ENCODE measurements at regions not wholly inside any gene's neighbourhood (a gene's known extent, or its start where the extent isn't known, plus 50 kb on each side); places are given as distances from the start of the nearest gene placed in this dataset.
"Not testable (repeated sequence)": the region's sequence is repeated elsewhere in the genome, so short reads cannot be mapped to it uniquely, and the experiment has no call there.

DNA sequence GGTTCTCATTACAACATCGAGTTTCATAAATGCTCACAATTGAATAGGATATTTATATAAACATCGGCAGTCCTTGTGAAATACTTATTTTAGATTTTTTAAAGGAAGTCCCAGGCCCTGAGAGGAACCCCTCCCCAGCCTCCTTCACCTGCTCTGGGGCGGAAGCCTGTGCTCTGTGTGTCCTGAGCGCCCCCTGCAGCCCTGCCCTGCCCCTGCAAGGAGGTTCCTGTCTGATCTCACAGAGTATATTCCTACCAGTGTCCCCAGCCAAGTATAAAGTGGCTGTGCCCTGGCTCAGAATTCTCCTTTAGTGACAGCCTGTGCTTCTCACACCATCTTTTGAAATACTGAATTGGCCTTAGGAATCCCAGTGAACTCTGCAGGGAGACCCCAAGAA lies 659.5 kb downstream of the TMEM121 start:
- intact Hi-C loops (cut with DNase I; ENCODE audit: low total_unique reads), result no loop called here
- in situ Hi-C loops (cut with MboI; ENCODE audit: low pct_ligation_motif_present in 1 of 4, low pct_unique_long_range_greater_than_20kb in 1 of 4, low sequenced_read_pairs in 3 of 4), result no loop called here
- peak; percentile 41 for DNase-seq
- TF ChIP-seq, protein P1, sequence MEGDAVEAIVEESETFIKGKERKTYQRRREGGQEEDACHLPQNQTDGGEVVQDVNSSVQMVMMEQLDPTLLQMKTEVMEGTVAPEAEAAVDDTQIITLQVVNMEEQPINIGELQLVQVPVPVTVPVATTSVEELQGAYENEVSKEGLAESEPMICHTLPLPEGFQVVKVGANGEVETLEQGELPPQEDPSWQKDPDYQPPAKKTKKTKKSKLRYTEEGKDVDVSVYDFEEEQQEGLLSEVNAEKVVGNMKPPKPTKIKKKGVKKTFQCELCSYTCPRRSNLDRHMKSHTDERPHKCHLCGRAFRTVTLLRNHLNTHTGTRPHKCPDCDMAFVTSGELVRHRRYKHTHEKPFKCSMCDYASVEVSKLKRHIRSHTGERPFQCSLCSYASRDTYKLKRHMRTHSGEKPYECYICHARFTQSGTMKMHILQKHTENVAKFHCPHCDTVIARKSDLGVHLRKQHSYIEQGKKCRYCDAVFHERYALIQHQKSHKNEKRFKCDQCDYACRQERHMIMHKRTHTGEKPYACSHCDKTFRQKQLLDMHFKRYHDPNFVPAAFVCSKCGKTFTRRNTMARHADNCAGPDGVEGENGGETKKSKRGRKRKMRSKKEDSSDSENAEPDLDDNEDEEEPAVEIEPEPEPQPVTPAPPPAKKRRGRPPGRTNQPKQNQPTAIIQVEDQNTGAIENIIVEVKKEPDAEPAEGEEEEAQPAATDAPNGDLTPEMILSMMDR (IDR thresholded peaks at IDR 0.05), result peak in 1 of 5 experiments; percentile 26
- TF ChIP-seq EP300 (IDR thresholded peaks at IDR 0.05; ENCODE audit: low read depth), result no peak
- Histone ChIP-seq H3K27me3 (peaks cover 4% of the 10 kb centered on the region), H3K4me3 (no peak overlapping the region), H3K4me1 (no peaks in the 10 kb centered on the region), H3K27ac (no peak overlapping the region), H3K36me3 (no peaks in the 10 kb centered on the region), H3K9me3 (no peaks in the 10 kb centered on the region)
- WGBS, 2 donors (ENCODE audit: low coverage in 1 of 2), result 43 to 69% methylated on average over 2 to 4 of the region's 4 CpGs

DNA sequence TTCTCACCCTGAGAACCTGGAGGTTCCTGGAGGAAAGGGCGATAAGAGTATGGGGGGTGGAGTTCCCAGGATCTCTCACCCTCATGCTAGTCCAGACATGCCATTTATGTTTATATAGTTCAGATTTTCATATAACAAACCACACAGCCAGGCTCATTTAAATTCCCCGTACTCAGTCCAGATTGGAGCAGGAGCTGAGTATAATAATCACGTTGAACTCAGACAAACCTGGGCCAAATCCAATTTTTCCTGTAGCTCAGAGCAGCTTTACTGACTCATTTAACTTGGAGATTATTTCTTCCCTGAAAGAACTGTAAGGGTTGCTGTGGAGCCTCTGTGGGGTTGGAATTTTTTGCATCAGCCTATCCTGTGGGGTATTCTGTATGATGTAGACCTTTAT lies 660.8 kb downstream of the TMEM121 start:
- TF ChIP-seq, protein P1 (IDR thresholded peaks at IDR 0.05), result no peak
- TF ChIP-seq POLR2A (IDR thresholded peaks at IDR 0.05), result no peak
- TF ChIP-seq POLR2AphosphoS5 (IDR thresholded peaks at IDR 0.05), result no peak
- no peak for TF ChIP-seq EP300 (IDR thresholded peaks at IDR 0.05; ENCODE audit: low read depth)
- 57 to 60% methylated on average over 1 to 3 of the region's 3 CpGs for WGBS, 2 donors (ENCODE audit: low coverage in 1 of 2)
- in situ Hi-C loops (cut with MboI; ENCODE audit: low pct_ligation_motif_present in 1 of 4, low pct_unique_long_range_greater_than_20kb in 1 of 4, low sequenced_read_pairs in 3 of 4) (no loop called here), intact Hi-C loops (cut with DNase I; ENCODE audit: low total_unique reads) (no loop called here)
- Histone ChIP-seq H3K9me3 (no peaks in the 10 kb centered on the region), H3K4me3 (no peak overlapping the region), H3K27me3 (peaks cover 4% of the 10 kb centered on the region), H3K36me3 (no peaks in the 10 kb centered on the region), H3K27ac (no peak overlapping the region), H3K4me1 (no peaks in the 10 kb centered on the region)
- no peak for DNase-seq

DNA sequence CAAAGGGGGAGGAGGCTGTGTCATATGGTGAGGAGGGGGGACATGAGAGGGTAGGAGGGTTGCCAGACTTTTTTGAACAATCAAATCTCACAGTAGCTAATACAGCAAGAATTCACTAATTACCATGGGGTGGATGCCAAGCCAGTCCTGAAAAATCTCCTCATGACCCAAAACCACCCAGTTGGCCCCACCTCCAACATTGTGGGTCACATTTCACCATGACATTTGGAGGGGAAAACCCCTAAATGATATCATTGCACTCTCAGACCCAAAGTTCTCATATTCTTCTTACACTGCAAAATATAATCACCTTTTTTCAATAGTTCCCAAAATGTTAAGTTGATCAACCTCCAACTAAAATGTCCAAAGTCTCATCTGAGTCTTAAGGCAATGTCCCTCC lies 666.3 kb downstream of the TMEM121 start:
- H3K27ac ChIP-seq; H3K4me3 ChIP-seq; H3K27me3 ChIP-seq; H3K36me3 ChIP-seq; DNase-seq; intact Hi-C loops (cut with DNase I; ENCODE audit: low total_unique reads); H3K9me3 ChIP-seq; H3K4me1 ChIP-seq; in situ Hi-C loops (cut with MboI; ENCODE audit: low pct_ligation_motif_present in 1 of 4, low pct_unique_long_range_greater_than_20kb in 1 of 4, low sequenced_read_pairs in 3 of 4): not testable (repeated sequence)

DNA sequence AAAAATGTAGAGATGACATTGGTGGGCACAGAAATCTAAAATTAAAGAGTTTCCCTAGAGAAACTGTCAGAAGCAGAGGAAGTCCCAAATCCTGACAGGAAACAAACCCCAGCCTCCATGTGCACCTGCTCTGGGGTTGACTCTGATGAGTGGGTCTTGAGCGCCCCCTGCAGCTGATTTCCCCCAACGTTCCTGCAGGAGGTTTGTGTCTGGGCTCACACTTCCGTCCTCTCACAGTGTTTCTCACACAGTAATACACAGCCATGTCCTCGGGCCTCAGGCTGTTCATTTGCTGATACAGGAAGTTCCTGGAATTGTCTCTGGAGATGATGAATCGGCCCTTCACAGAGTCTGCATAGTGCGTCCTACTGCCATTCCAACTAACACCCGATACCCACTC lies 670.1 kb downstream of the TMEM121 start:
- H3K27me3 ChIP-seq; H3K4me3 ChIP-seq; H3K27ac ChIP-seq; intact Hi-C loops (cut with DNase I; ENCODE audit: low total_unique reads); H3K4me1 ChIP-seq; H3K36me3 ChIP-seq; H3K9me3 ChIP-seq; in situ Hi-C loops (cut with MboI; ENCODE audit: low pct_ligation_motif_present in 1 of 4, low pct_unique_long_range_greater_than_20kb in 1 of 4, low sequenced_read_pairs in 3 of 4): not testable (repeated sequence)
- DNase-seq, result peak; percentile 17
- WGBS, 2 donors (ENCODE audit: low coverage in 1 of 2), result 52% methylated on average over 7 of the region's 7 CpGs; no CpG with 5 or more reads in 1 of the 2 donors

DNA sequence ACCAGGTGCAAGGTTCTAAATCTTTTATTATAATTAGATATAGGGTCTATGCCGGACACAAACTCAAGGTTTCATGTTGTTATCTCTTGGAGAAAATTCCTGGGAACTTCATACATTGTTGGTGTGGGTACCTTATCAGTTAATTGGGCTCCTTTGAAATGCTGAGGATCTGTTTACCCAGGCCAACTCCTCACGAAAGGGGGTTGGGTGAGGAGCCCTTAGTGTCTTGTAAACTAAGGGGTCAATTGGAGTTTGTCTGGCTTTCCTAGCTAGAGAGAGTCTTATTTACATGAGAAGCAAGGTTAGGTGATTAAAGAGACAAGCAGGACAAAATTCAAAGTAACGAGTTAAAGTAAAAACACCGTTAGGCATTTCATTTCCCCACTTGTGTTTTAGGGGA lies 670.9 kb downstream of the TMEM121 start:
- intact Hi-C loops (cut with DNase I; ENCODE audit: low total_unique reads); H3K4me1 ChIP-seq; H3K27ac ChIP-seq; DNase-seq; H3K4me3 ChIP-seq; in situ Hi-C loops (cut with MboI; ENCODE audit: low pct_ligation_motif_present in 1 of 4, low pct_unique_long_range_greater_than_20kb in 1 of 4, low sequenced_read_pairs in 3 of 4); H3K36me3 ChIP-seq; H3K27me3 ChIP-seq; H3K9me3 ChIP-seq: not testable (repeated sequence)
- WGBS, 2 donors (ENCODE audit: low coverage in 1 of 2), result 49 to 62% methylated on average over 4 of the region's 4 CpGs

DNA sequence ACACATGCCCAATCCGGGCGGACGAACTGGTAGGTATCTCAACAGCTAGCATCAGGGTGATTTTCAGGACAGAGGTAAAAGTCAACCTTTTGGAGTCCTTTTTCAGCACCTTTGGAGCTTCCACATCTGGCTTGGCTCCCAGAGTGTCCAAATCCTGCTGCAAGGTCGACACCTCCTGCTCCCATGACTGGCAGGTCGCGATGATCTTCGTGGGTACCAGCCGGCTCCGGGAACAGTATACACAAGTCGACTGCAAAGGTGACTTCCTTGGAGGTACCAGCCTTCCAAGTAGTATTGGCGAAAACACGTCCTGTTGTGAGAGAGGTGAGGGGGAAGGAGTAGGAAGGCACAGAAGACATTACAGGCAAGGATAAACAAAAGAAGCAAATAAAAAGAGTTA lies 672.7 kb downstream of the TMEM121 start:
- intact Hi-C loops (cut with DNase I; ENCODE audit: low total_unique reads), result no loop called here
- in situ Hi-C loops (cut with MboI; ENCODE audit: low pct_ligation_motif_present in 1 of 4, low pct_unique_long_range_greater_than_20kb in 1 of 4, low sequenced_read_pairs in 3 of 4), result no loop called here
- WGBS, 2 donors (ENCODE audit: low coverage in 1 of 2), result 64 to 84% methylated on average over 2 to 12 of the region's 12 CpGs
- H3K27me3 ChIP-seq, result no peaks in the 10 kb centered on the region
- TF ChIP-seq POLR2AphosphoS5 (IDR thresholded peaks at IDR 0.05) (no peak), EP300 (IDR thresholded peaks at IDR 0.05; ENCODE audit: low read depth) (no peak), POLR2A (IDR thresholded peaks at IDR 0.05) (no peak)
- TF ChIP-seq, protein P1 (IDR thresholded peaks at IDR 0.05), result no peak
- no peak overlapping the region for H3K27ac ChIP-seq
- H3K36me3 ChIP-seq, result no peaks in the 10 kb centered on the region
- H3K4me3 ChIP-seq, result no peak overlapping the region
- H3K4me1 ChIP-seq, result no peaks in the 10 kb centered on the region
- H3K9me3 ChIP-seq, result no peaks in the 10 kb centered on the region
- no peak for DNase-seq
